H9 (cell line): ENCODE measurements at regions not wholly inside any gene's neighbourhood (a gene's known extent, or its start where the extent isn't known, plus 50 kb on each side); places are given as distances from the start of the nearest gene placed in this dataset.
A peak's percentile ranks its signal among the peaks of the same experiment; 100 is the strongest.

Source experiments
- DNase-seq: peaks from one replicate; pipeline ENCODE4 v3.0.0-alpha.2; 2017
- H2AFZ ChIP-seq: one replicate; pipeline ENCODE4 v1.6.1; 2013; ENCODE audit warnings: mild to moderate bottlenecking, low read length, control low read depth, moderate library complexity
- H2AK5ac ChIP-seq: 2 replicates; pipeline ENCODE4 v1.6.1; 2013; ENCODE audit warnings: low read length, control low read depth, mixed read lengths; ENCODE audit not compliant: insufficient read length
- H2BK120ac ChIP-seq: one replicate; pipeline ENCODE4 v1.6.1; 2013; ENCODE audit warnings: low read depth, mild to moderate bottlenecking, low read length, control low read depth, inconsistent platforms; ENCODE audit not compliant: poor library complexity, severe bottlenecking
- H2BK12ac ChIP-seq: 2 replicates; pipeline ENCODE4 v1.6.1; 2013; ENCODE audit warnings: low read length, control low read depth, mixed read lengths, low read depth; ENCODE audit not compliant: insufficient read length
- H2BK15ac ChIP-seq: 2 replicates; pipeline ENCODE4 v1.6.1; 2013; ENCODE audit warnings: low read depth, low read length, control low read depth
- H2BK20ac ChIP-seq: one replicate; pipeline ENCODE4 v1.6.1; 2013; ENCODE audit warnings: low read depth, mild to moderate bottlenecking, low read length, control low read depth, inconsistent platforms; ENCODE audit not compliant: poor library complexity, severe bottlenecking
- H2BK5ac ChIP-seq: 2 replicates; pipeline ENCODE4 v1.6.1; 2013; ENCODE audit warnings: low read length, control low read depth, mixed read lengths; ENCODE audit not compliant: insufficient read length
- H3K14ac ChIP-seq: 2 replicates; pipeline ENCODE4 v1.6.1; 2013; ENCODE audit warnings: low read length, control low read depth; ENCODE audit not compliant: insufficient read depth
- H3K18ac ChIP-seq: 2 replicates; pipeline ENCODE4 v1.6.1; 2013; ENCODE audit warnings: low read depth, mild to moderate bottlenecking, mixed read lengths, low read length, control low read depth; ENCODE audit not compliant: insufficient read length
- H3K23ac ChIP-seq: 2 replicates; pipeline ENCODE4 v1.6.1; 2013; ENCODE audit warnings: low read length, control low read depth, mixed read lengths, low read depth; ENCODE audit not compliant: insufficient read length
- H3K23me2 ChIP-seq: 2 replicates; pipeline ENCODE4 v1.6.1; 2013; ENCODE audit warnings: low read depth, mild to moderate bottlenecking, mixed read lengths, low read length, control low read depth; ENCODE audit not compliant: insufficient read length, poor library complexity, severe bottlenecking
- H3K27ac ChIP-seq: 2 replicates; pipeline ENCODE4 v1.5.1; 2013; ENCODE audit warnings: low read length, control low read depth, mixed read lengths, low read depth; ENCODE audit not compliant: insufficient read length
- H3K27me3 ChIP-seq: 2 replicates; pipeline ENCODE4 v1.6.1; 2013; ENCODE audit warnings: low read length, control low read depth, inconsistent platforms; ENCODE audit not compliant: insufficient read depth
- H3K4ac ChIP-seq: 2 replicates; pipeline ENCODE4 v1.6.1; 2013; ENCODE audit warnings: low read depth, mild to moderate bottlenecking, control low read depth, inconsistent platforms, low read length, moderate library complexity
- H3K4me1 ChIP-seq: 2 replicates; pipeline ENCODE4 v1.6.1; 2013; ENCODE audit warnings: low read length, control low read depth, inconsistent platforms; ENCODE audit not compliant: insufficient read depth
- H3K4me2 ChIP-seq: 2 replicates; pipeline ENCODE4 v1.6.1; 2013; ENCODE audit warnings: low read length, control low read depth, mixed read lengths; ENCODE audit not compliant: insufficient read length, insufficient read depth
- H3K56ac ChIP-seq: 2 replicates; pipeline ENCODE4 v1.6.1; 2013; ENCODE audit warnings: low read depth, mild to moderate bottlenecking, mixed read lengths, low read length, control low read depth; ENCODE audit not compliant: insufficient read length
- H3K79me1 ChIP-seq: 2 replicates; pipeline ENCODE4 v1.6.1; 2013; ENCODE audit warnings: low read depth, mild to moderate bottlenecking, moderate library complexity, low read length, control low read depth, inconsistent platforms; ENCODE audit not compliant: insufficient read depth, poor library complexity, severe bottlenecking
- H3K79me2 ChIP-seq: 2 replicates; pipeline ENCODE4 v1.6.1; 2013; ENCODE audit warnings: low read length, control low read depth, inconsistent platforms; ENCODE audit not compliant: insufficient read depth
- H3K9ac ChIP-seq: 2 replicates; pipeline ENCODE4 v1.6.1; 2013; ENCODE audit warnings: low read length, control low read depth, mixed read lengths; ENCODE audit not compliant: insufficient read length; ENCODE audit errors: extremely low read depth
- H3K9me3 ChIP-seq: one replicate; pipeline ENCODE4 v1.6.1; 2013; ENCODE audit warnings: low read depth, low read length, inconsistent platforms; ENCODE audit not compliant: control insufficient read depth
- H3T11ph ChIP-seq: one replicate; pipeline ENCODE4 v1.6.1; 2013; ENCODE audit warnings: mild to moderate bottlenecking, low read length, control low read depth, inconsistent platforms
- H4K20me1 ChIP-seq: one replicate; pipeline ENCODE4 v1.6.1; 2013; ENCODE audit not compliant: control insufficient read depth, insufficient read length, insufficient read depth
- H4K5ac ChIP-seq: 2 replicates; pipeline ENCODE4 v1.6.1; 2013; ENCODE audit warnings: low read depth, mild to moderate bottlenecking, mixed read lengths, low read length, control low read depth; ENCODE audit not compliant: insufficient read length
- H4K8ac ChIP-seq: replicated peaks from 2 replicates; pipeline ENCODE4 v1.6.1; 2013; ENCODE audit warnings: low read length, control low read depth, mixed read lengths, low read depth; ENCODE audit not compliant: insufficient read length
- H4K91ac ChIP-seq: 2 replicates; pipeline ENCODE4 v1.6.1; 2013; ENCODE audit warnings: low read depth, mild to moderate bottlenecking, moderate library complexity, mixed read lengths, low read length, control low read depth; ENCODE audit not compliant: insufficient read length
- H3K27ac Mint-ChIP-seq, 3 experiments: 2 replicates in 2 of 3; 3 replicates in 1 of 3; pipeline ENCODE4 v1.8.0; 2020 to 2021; ENCODE audit warnings: mixed read lengths in 3 of 3, mild to moderate bottlenecking in 1 of 3, moderate library complexity in 1 of 3
- H3K27me3 Mint-ChIP-seq: 2 replicates; pipeline ENCODE4 v1.8.0; 2021; ENCODE audit warnings: low read depth, mild to moderate bottlenecking, moderate library complexity, mixed read lengths
- H3K36me3 Mint-ChIP-seq, 3 experiments: 2 replicates in 2 of 3; 3 replicates in 1 of 3; pipeline ENCODE4 v1.8.0; 2020 to 2021; ENCODE audit warnings: low read depth in 3 of 3, mixed read lengths in 3 of 3; ENCODE audit not compliant: insufficient read depth in 1 of 3
- H3K4me1 Mint-ChIP-seq, 2 experiments: 2 replicates each; pipeline ENCODE4 v1.8.0; 2020; ENCODE audit warnings: mixed read lengths in 2 of 2
- H3K4me3 Mint-ChIP-seq, 2 experiments: 2 replicates in 1 of 2; 3 replicates in 1 of 2; pipeline ENCODE4 v1.8.0; 2020 to 2021; ENCODE audit warnings: mild to moderate bottlenecking in 2 of 2, mixed read lengths in 2 of 2, moderate library complexity in 1 of 2
- H3K9me3 Mint-ChIP-seq, 2 experiments: 2 replicates in 1 of 2; 3 replicates in 1 of 2; pipeline ENCODE4 v1.8.0; 2020; ENCODE audit warnings: mild to moderate bottlenecking in 2 of 2, mixed read lengths in 2 of 2, moderate library complexity in 1 of 2
- WGBS: extraction: QIAGEN DNeasy Blood & Tissue Kit; methylation state at CpG from one replicate; pipeline ENCODE4 v1.1.7; 2013; ENCODE audit warnings: missing lambda C conversion rate, low lambda C conversion rate, mixed read lengths; ENCODE audit not compliant: insufficient read length; ENCODE audit errors: extremely low coverage; 5-methylcytosine and 5-hydroxymethylcytosine counted together
- TF ChIP-seq, protein P1 (sequence below): fragments of 200-600 bp; sonication (generic); conservative IDR thresholded peaks from 3 replicates; pipeline ENCODE4 v1.8.0; 2021; ENCODE audit warnings: antibody characterized with exemption, mild to moderate bottlenecking

DNA sequence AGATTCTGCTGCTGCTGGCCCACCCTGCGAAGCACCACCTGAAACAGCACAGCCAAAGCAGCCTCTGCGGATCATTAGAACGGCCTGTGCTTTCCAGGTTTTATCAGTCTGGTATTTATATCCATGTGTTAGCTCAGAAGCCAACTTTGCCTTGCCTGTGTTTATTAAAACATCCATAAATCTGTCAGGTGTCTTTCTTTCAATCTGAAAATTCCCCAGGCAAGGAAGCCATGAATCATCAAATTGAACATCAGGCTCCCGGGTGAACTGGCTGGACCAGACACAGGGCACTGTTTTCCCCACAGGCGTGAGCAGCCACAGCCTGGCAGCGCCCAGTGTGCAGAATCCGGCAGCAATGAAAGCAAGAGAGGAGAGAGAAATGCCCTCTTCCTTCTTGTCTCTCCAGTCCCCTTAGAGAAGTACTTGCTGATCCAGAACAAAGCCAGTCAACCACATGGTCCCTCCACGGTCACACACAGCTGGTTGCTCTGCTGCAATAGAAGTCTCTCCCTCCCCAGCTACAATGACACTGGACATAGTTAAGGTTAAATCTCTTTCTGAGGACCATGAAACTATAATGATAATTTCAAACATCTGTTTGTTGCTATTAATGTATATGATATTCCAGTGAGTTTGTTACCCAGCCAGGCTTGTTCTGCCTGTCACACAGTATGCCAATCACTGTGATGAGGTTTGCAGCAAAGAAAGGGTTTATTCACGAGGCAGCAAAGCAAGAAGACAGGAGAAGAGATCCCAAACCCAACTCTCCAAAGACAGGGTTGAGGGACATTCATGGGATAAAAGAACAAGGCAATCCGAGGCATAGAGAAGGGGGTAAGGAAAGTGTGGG, 212.1 kb upstream of the FMN2 start:
- H3K79me1 ChIP-seq = no peaks in the 10 kb centered on the region
- H4K20me1 ChIP-seq = no peaks in the 10 kb centered on the region
- no peak overlapping the region for H4K5ac ChIP-seq
- H3K36me3 Mint-ChIP-seq = no peaks in the 10 kb centered on the region
- no peak overlapping the region for H3K27ac ChIP-seq
- no CpG with 5 or more reads among the region's 10 CpGs for WGBS
- no peak overlapping the region for H3K18ac ChIP-seq
- no peak overlapping the region for H2BK15ac ChIP-seq
- no peak overlapping the region for H3T11ph ChIP-seq
- H3K56ac ChIP-seq = no peak overlapping the region
- H3K4me2 ChIP-seq = no peak overlapping the region
- no peak overlapping the region for H2BK120ac ChIP-seq
- no peak overlapping the region for H3K23ac ChIP-seq
- 0 out of 2 replicates have a peak overlapping the region, but pooled peaks have one; percentile 35 for H3K14ac ChIP-seq
- H3K4me1 ChIP-seq = no peaks in the 10 kb centered on the region
- no peak overlapping the region for H2BK12ac ChIP-seq
- no peak overlapping the region for H2AK5ac ChIP-seq
- no peaks in the 10 kb centered on the region for H3K27me3 ChIP-seq
- no peak overlapping the region for H4K8ac ChIP-seq
- H3K9me3 Mint-ChIP-seq = no peaks in the 10 kb centered on the region
- H3K9me3 ChIP-seq = no peaks in the 10 kb centered on the region
- no peaks in the 10 kb centered on the region for H3K23me2 ChIP-seq
- H2BK20ac ChIP-seq = no peak overlapping the region
- H3K27ac Mint-ChIP-seq = peak overlapping the region in 1 of 3 experiments; percentile 4; a peak in 2 of 7 replicates
- H3K4me1 Mint-ChIP-seq = no peaks in the 10 kb centered on the region
- no peak overlapping the region for H2BK5ac ChIP-seq
- no peaks in the 10 kb centered on the region for H3K79me2 ChIP-seq
- H2AFZ ChIP-seq = no peak overlapping the region
- H3K4ac ChIP-seq = no peak overlapping the region
- H3K9ac ChIP-seq = no peak overlapping the region
- TF ChIP-seq, protein P1, sequence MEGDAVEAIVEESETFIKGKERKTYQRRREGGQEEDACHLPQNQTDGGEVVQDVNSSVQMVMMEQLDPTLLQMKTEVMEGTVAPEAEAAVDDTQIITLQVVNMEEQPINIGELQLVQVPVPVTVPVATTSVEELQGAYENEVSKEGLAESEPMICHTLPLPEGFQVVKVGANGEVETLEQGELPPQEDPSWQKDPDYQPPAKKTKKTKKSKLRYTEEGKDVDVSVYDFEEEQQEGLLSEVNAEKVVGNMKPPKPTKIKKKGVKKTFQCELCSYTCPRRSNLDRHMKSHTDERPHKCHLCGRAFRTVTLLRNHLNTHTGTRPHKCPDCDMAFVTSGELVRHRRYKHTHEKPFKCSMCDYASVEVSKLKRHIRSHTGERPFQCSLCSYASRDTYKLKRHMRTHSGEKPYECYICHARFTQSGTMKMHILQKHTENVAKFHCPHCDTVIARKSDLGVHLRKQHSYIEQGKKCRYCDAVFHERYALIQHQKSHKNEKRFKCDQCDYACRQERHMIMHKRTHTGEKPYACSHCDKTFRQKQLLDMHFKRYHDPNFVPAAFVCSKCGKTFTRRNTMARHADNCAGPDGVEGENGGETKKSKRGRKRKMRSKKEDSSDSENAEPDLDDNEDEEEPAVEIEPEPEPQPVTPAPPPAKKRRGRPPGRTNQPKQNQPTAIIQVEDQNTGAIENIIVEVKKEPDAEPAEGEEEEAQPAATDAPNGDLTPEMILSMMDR = no peak
- H3K27me3 Mint-ChIP-seq = no peaks in the 10 kb centered on the region
- no peak overlapping the region for H4K91ac ChIP-seq
- H3K4me3 Mint-ChIP-seq = no peak overlapping the region
- no peak for DNase-seq
